ENCODE measurements at regions not wholly inside any gene's neighbourhood (a gene's known extent, or its start where the extent isn't known, plus 50 kb on each side); places are given as distances from the start of the nearest gene placed in this dataset.

DNA sequence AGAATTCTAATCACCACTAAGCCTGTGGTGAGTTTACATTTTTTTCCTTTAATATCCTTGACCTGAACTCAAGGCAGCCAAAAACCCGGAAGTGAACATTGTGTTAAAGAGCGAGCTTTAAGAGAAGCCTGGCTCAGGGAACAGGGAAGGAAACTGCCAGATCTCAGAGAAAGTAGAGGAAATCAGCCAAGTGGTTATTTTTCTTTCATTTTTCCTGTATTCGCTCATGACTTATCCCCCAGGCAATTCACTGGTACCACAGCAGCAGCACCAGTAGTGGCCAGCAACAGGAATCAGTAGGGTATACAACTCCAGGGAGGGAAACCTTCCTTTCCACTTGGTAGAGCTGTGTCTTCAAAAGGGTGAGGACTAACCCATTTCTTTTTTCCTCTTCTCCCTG is 89.6 kb upstream of the HMGCLL1 start:
- Histone ChIP-seq H3K4me3 (ENCODE audit: low read length) (no peak overlapping the region), H3K27ac (ENCODE audit: low read length) (no peak overlapping the region), H3K4me1 (ENCODE audit: control insufficient read depth, insufficient read depth, low read length) (no peaks in the 10 kb centered on the region), H3K36me3 (ENCODE audit: control insufficient read depth, insufficient read depth, low read length) (no peaks in the 10 kb centered on the region), H3K27me3 (ENCODE audit: control insufficient read depth, insufficient read depth, low read length) (no peaks in the 10 kb centered on the region), H3K9me3 (ENCODE audit: control insufficient read depth, insufficient read depth, low read length) (no peaks in the 10 kb centered on the region)
- DNase-seq (ENCODE audit: low read depth, low spot score) = no peak
- WGBS (ENCODE audit: insufficient coverage, insufficient read length) = no CpG with 5 or more reads among the region's 3 CpGs

DNA sequence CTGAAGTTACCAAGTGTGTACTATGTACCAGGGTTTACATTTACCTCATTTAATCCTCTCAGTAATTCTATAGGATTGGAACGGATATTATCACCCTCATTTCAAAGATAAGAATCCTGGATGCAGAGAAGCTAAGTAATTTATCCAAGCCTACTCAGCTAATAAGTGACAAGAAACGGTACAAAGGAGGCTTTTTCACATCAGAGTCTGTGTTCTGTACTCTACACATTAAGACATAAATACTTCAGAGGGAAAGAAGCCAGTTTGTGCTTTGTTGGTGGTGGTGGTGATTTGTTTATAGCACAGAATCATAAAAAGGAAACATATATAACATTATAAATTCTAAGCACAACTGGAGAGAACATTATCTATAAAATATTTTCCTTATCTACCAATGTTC is 88.3 kb upstream of the HMGCLL1 start:
- Histone ChIP-seq H3K36me3 (ENCODE audit: control insufficient read depth, insufficient read depth, low read length) (no peaks in the 10 kb centered on the region), H3K9me3 (ENCODE audit: control insufficient read depth, insufficient read depth, low read length) (no peaks in the 10 kb centered on the region), H3K27ac (ENCODE audit: low read length) (no peak overlapping the region), H3K4me3 (ENCODE audit: low read length) (no peak overlapping the region), H3K27me3 (ENCODE audit: control insufficient read depth, insufficient read depth, low read length) (no peaks in the 10 kb centered on the region), H3K4me1 (ENCODE audit: control insufficient read depth, insufficient read depth, low read length) (no peaks in the 10 kb centered on the region)
- no CpG with 5 or more reads among the region's 2 CpGs for WGBS (ENCODE audit: insufficient coverage, insufficient read length)
- no peak for DNase-seq (ENCODE audit: low read depth, low spot score)

DNA sequence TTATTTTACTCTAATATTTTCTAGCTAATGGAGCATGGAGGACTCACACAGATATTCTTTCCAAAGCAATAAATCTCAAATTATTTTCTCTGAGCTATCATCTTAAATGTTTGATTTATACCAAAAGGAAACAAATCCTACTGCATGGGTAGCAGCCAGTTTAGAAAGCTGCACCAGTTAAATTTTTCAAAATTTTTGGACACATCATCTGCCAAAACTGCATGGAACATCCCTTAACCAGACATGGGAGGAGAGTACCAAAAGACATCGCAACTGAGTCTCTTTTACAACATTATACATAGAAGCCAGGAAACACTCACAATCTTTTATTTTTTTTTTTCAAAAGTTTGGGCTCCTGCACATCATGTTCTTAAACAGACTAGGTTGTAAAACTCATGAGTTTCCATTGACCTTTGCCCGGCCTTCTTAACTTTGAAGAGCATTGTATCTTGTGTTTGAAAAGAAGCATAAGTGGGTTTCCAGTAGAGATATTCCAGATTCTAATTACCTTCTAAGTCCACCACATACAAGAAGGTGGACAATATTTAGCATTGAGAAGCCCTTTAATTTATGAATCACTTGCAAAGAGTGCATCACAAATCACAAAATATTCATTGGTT is 87.7 kb upstream of the HMGCLL1 start:
- no peaks in the 10 kb centered on the region for H3K4me1 ChIP-seq (ENCODE audit: control insufficient read depth, insufficient read depth, low read length)
- H3K36me3 ChIP-seq (ENCODE audit: control insufficient read depth, insufficient read depth, low read length) = no peaks in the 10 kb centered on the region
- no peaks in the 10 kb centered on the region for H3K27me3 ChIP-seq (ENCODE audit: control insufficient read depth, insufficient read depth, low read length)
- no peak overlapping the region for H3K27ac ChIP-seq (ENCODE audit: low read length)
- H3K4me3 ChIP-seq (ENCODE audit: low read length) = no peak overlapping the region
- DNase-seq (ENCODE audit: low read depth, low spot score) = no peak
- no CpG with 5 or more reads among the region's 2 CpGs for WGBS (ENCODE audit: insufficient coverage, insufficient read length)
- H3K9me3 ChIP-seq (ENCODE audit: control insufficient read depth, insufficient read depth, low read length) = no peaks in the 10 kb centered on the region

DNA sequence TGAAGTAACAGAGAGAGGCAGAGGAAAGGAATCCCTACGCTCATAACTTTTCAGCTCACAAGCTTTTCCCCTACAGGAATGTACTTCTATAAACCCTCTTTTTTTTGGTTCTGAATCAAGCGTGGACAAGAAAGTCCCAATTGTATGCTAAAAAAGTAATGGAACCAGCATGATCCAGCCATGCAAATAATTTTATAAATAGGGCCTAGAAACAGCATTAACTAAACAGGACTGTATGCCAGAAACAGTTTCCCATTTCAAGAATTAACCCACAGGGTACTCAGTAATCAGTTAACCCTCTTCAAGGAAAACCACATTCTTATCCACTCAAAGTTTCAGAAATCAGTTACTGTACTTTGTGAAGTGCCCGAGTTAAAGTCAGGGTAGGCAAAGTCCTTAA is 87.0 kb upstream of the HMGCLL1 start:
- no peak overlapping the region for H3K4me3 ChIP-seq (ENCODE audit: low read length)
- no peaks in the 10 kb centered on the region for H3K9me3 ChIP-seq (ENCODE audit: control insufficient read depth, insufficient read depth, low read length)
- no peaks in the 10 kb centered on the region for H3K27me3 ChIP-seq (ENCODE audit: control insufficient read depth, insufficient read depth, low read length)
- no CpG with 5 or more reads among the region's 3 CpGs for WGBS (ENCODE audit: insufficient coverage, insufficient read length)
- H3K27ac ChIP-seq (ENCODE audit: low read length) = no peak overlapping the region
- no peaks in the 10 kb centered on the region for H3K36me3 ChIP-seq (ENCODE audit: control insufficient read depth, insufficient read depth, low read length)
- no peaks in the 10 kb centered on the region for H3K4me1 ChIP-seq (ENCODE audit: control insufficient read depth, insufficient read depth, low read length)
- no peak for DNase-seq (ENCODE audit: low read depth, low spot score)

DNA sequence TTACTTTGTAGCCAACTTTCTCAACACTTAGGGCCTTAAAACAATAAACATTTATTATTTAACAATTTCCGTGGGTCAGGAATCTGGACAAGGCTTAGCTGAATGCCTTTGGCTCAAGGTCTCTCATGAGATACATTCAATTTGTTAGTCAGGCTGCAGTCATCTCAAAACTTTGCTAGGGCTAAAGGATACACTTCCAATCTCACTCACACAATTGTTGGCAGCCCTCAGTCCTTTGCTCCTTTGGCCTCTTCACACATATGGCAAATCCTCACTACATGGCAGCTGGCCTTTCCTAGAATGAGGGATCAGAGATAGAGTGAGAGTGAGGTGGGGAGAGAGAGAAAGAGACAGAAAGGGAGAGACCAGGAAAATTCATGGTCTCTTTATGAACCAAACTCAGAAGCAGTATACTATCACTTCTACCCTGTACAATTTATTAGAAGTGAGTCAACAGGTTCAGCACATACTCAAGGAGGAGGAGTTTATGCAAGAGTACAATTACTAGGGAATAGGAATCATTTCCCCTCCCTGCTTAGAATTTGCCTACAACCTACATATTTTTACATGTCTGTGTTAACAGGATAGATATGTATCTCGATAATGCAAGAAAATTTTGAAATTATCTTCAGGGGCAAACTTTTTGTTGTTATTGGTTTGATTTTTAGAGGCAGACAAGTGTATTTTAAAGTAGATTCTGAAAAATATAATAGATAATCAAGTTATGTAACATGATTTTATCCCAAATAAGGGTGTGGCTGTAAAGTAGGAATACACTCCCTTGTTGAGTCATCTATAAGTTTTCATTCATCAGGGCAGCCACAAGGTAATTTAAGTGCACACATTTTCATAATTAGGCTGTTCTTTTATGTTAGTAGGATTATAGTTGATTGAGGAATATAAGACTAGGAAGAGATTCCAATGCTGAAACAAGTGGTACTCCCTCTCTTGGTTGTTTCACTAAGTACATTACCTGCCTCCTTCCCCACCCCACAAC is 85.9 kb upstream of the HMGCLL1 start:
- no peak overlapping the region for H3K27ac ChIP-seq (ENCODE audit: low read length)
- no CpG with 5 or more reads among the region's 2 CpGs for WGBS (ENCODE audit: insufficient coverage, insufficient read length)
- no peak for DNase-seq (ENCODE audit: low read depth, low spot score)
- no peaks in the 10 kb centered on the region for H3K27me3 ChIP-seq (ENCODE audit: control insufficient read depth, insufficient read depth, low read length)
- no peak overlapping the region for H3K4me3 ChIP-seq (ENCODE audit: low read length)
- no peaks in the 10 kb centered on the region for H3K9me3 ChIP-seq (ENCODE audit: control insufficient read depth, insufficient read depth, low read length)
- no peaks in the 10 kb centered on the region for H3K36me3 ChIP-seq (ENCODE audit: control insufficient read depth, insufficient read depth, low read length)
- no peaks in the 10 kb centered on the region for H3K4me1 ChIP-seq (ENCODE audit: control insufficient read depth, insufficient read depth, low read length)

DNA sequence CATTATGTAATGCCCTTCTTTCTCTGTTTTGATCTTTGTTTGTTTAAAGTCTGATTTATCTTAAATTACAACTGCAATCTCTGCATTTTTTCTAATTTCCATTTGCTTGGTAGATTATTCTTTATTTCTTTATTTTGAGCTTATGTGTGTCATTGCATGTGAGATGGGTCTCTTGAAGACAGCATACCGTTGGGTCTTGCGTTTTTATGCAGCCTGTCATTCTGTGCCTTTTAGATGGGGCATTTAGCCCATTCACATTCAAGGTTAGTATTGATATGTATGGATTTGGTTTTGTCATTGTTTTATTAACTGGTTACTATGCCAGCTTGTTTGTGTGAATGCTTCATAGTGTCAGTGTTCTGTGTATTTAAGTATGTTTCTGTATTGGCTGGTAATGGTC is 84.9 kb upstream of the HMGCLL1 start:
- no CpG with 5 or more reads among the region's 2 CpGs for WGBS (ENCODE audit: insufficient coverage, insufficient read length)
- Histone ChIP-seq H3K4me1 (ENCODE audit: control insufficient read depth, insufficient read depth, low read length) (no peaks in the 10 kb centered on the region), H3K4me3 (ENCODE audit: low read length) (no peak overlapping the region), H3K27ac (ENCODE audit: low read length) (no peak overlapping the region), H3K27me3 (ENCODE audit: control insufficient read depth, insufficient read depth, low read length) (no peaks in the 10 kb centered on the region), H3K36me3 (ENCODE audit: control insufficient read depth, insufficient read depth, low read length) (no peaks in the 10 kb centered on the region), H3K9me3 (ENCODE audit: control insufficient read depth, insufficient read depth, low read length) (no peaks in the 10 kb centered on the region)
- DNase-seq (ENCODE audit: low read depth, low spot score) = no peak

DNA sequence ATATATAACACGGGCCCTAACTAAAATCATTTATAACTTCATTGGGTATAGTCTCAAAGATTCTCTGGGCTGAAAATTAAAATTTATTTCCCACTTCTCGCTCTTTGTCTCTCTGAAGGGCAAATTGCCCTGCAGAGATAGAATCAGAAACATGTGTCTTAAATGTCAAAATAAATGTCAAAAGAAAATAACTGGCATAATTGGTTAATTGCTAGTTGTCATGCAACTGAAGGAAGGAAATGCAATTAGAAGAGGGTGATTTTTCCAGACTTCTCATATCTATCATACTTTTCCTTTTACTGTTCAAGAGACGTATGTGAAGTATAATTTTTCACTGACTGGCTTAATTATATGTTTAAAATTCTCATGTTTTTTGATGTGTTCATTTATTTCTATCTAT is 80.3 kb upstream of the HMGCLL1 start:
- Histone ChIP-seq H3K36me3 (ENCODE audit: control insufficient read depth, insufficient read depth, low read length) (no peaks in the 10 kb centered on the region), H3K27me3 (ENCODE audit: control insufficient read depth, insufficient read depth, low read length) (no peaks in the 10 kb centered on the region), H3K4me1 (ENCODE audit: control insufficient read depth, insufficient read depth, low read length) (no peaks in the 10 kb centered on the region), H3K9me3 (ENCODE audit: control insufficient read depth, insufficient read depth, low read length) (no peaks in the 10 kb centered on the region), H3K27ac (ENCODE audit: low read length) (no peak overlapping the region), H3K4me3 (ENCODE audit: low read length) (no peak overlapping the region)
- DNase-seq (ENCODE audit: low read depth, low spot score) = no peak
- no CpG with 5 or more reads among the region's 3 CpGs for WGBS (ENCODE audit: insufficient coverage, insufficient read length)

DNA sequence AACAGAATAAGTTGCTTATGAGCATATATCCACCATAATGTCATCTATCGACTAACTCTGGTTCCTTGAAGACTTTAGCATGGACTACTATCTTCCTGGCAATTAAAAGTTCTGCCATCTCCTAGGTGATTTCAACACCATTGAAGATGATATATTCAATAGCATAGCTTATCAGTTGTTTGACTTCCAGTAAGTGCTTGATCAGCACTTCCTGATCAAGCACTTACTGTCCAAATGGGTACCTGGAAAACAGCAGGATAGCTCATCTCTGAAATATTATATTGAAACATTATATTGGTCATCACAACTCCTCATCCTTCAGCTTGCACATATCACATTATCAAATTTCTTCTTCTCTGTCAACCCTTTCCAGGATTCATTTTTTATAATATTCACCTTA is 75.5 kb upstream of the HMGCLL1 start:
- DNase-seq (ENCODE audit: low read depth, low spot score) = no peak
- Histone ChIP-seq H3K4me3 (ENCODE audit: low read length) (no peak overlapping the region), H3K27ac (ENCODE audit: low read length) (no peak overlapping the region), H3K36me3 (ENCODE audit: control insufficient read depth, insufficient read depth, low read length) (no peaks in the 10 kb centered on the region), H3K27me3 (ENCODE audit: control insufficient read depth, insufficient read depth, low read length) (no peaks in the 10 kb centered on the region), H3K4me1 (ENCODE audit: control insufficient read depth, insufficient read depth, low read length) (no peaks in the 10 kb centered on the region; the same call in 1 of the 2 replicates), H3K9me3 (ENCODE audit: control insufficient read depth, insufficient read depth, low read length) (no peaks in the 10 kb centered on the region)
- no CpG with 5 or more reads among the region's 1 CpG for WGBS (ENCODE audit: insufficient coverage, insufficient read length)

DNA sequence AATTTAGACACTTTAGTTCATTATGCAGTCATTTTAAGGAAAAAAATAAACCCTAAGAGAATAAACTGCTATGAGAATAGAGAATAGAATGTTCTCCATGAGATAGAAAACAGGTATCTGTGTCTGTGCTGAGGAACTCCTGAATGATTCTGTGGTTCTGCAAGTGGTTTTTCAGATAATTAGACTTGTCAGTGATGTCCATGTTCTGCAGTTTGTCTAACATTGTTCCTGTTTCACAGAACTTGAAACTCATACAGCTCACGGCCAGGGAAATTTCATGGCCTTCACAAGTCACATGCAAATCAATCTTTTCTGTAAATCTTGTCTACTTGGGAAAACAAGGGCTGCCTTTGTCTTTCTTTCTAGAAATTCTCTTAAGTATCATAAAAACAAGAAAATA is 73.4 kb upstream of the HMGCLL1 start:
- DNase-seq (ENCODE audit: low read depth, low spot score) = no peak
- no peaks in the 10 kb centered on the region for H3K36me3 ChIP-seq (ENCODE audit: control insufficient read depth, insufficient read depth, low read length)
- H3K4me3 ChIP-seq (ENCODE audit: low read length) = no peak overlapping the region
- no peak overlapping the region for H3K27ac ChIP-seq (ENCODE audit: low read length)
- H3K9me3 ChIP-seq (ENCODE audit: control insufficient read depth, insufficient read depth, low read length) = no peaks in the 10 kb centered on the region
- no peaks in the 10 kb centered on the region; the same call in 1 of the 2 replicates for H3K4me1 ChIP-seq (ENCODE audit: control insufficient read depth, insufficient read depth, low read length)
- no peaks in the 10 kb centered on the region for H3K27me3 ChIP-seq (ENCODE audit: control insufficient read depth, insufficient read depth, low read length)
- no CpG with 5 or more reads among the region's 1 CpG for WGBS (ENCODE audit: insufficient coverage, insufficient read length)

DNA sequence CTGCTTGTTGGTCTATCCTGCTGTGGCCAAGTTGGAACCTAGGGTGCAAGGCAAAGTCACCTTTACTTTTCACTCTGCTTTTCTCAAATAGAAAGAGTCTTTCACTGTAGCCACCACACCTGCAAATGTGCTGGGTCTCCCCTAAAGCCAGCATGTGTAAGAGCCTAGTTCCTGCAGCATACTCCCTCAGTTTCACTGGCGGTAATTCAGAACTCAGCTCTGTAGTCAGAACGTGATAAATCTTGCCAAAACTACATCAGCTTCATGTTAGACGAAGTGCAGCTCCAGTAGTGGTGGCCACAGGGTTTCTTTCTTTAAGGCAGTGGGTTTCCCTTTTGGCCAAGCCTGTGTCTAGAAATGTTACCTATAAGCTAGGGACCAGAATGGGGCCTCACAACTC is 72.0 kb upstream of the HMGCLL1 start:
- no CpG with 5 or more reads among the region's 3 CpGs for WGBS (ENCODE audit: insufficient coverage, insufficient read length)

More for the DNA sequence above, 72.0 kb upstream of the HMGCLL1 start:
- Histone ChIP-seq H3K4me1 (ENCODE audit: control insufficient read depth, insufficient read depth, low read length) (no peaks in the 10 kb centered on the region; the same call in 1 of the 2 replicates), H3K4me3 (ENCODE audit: low read length) (no peak overlapping the region), H3K27me3 (ENCODE audit: control insufficient read depth, insufficient read depth, low read length) (no peaks in the 10 kb centered on the region), H3K27ac (ENCODE audit: low read length) (no peak overlapping the region), H3K36me3 (ENCODE audit: control insufficient read depth, insufficient read depth, low read length) (no peaks in the 10 kb centered on the region), H3K9me3 (ENCODE audit: control insufficient read depth, insufficient read depth, low read length) (no peaks in the 10 kb centered on the region)
- DNase-seq (ENCODE audit: low read depth, low spot score) = no peak
